Stimulated activated CD8-positive, alpha-beta memory T cell treated with anti-CD3 and anti-CD28 coated beads, Interleukin-12 subunit alpha, Interleukin-12 subunit beta, amount 100 ng/mL, for 4 hours (primary cell): ENCODE measurements at regions not wholly inside any gene's neighbourhood (a gene's known extent, or its start where the extent isn't known, plus 50 kb on each side); places are given as distances from the start of the nearest gene placed in this dataset.
"Not testable (repeated sequence)": the region's sequence is repeated elsewhere in the genome, so short reads cannot be mapped to it uniquely, and the experiment has no call there.

Source experiments
- DNase-seq: peaks from one replicate; pipeline ENCODE4 v3.0.0-alpha.2; 2020; ENCODE audit warnings: low read depth

DNA sequence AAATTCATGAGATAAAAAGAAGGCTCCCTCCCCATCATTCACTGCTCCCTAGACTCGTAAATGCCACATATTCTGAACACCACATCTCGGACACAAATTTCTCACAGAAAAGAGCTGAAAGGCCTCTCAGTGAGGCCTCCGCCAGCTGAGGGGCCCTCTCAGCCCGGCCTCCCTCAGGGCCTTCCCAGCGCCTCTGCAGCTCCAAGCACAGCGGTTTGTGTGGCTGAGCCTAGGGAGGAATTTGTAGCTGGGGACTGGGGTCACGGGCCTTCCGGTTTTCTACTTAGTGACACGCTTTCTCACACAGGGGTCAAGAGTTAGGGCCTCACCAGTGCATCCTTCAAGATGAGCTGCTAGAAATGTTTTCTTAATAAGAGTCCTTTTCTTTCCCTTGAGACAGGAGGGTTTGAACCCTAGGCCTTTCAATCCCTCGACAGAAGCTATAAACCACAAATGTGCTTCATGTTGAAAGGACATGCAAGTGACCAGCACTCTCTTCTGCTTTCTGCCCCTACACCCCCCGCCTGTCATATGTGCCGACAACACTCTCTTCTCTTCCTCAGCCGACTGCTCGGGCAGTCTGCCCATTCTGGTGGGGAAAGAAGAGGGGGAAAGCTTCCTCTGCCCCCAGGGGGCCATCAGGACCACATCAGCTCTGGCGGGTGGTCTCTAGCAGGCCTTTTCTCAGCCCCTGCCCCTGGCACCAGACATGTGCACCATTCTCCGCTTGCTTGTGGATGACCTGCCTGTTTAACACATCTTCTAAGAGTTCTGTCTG lies 104.9 kb downstream of the CHIC2 start:
- no peak for DNase-seq

DNA sequence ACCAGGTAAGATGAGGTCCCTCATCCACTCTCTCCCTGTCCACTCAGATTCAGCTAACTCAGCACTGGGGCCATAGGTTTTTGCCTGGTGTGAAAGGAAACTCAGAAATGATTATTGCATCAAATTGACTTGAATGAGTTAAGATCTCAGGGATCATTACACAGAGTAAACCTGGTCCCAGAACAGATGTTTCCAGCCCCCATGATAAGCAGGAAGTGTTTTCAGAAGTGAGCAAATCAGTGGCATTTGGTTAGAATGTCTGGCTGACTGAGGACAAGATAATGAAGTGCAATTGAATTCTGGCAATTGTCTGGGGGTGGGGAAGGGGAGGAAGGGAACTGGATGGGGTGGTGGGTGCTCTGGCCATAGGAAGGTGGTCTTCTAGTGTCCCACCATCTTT lies 108.0 kb downstream of the CHIC2 start:
- DNase-seq: no peak

DNA sequence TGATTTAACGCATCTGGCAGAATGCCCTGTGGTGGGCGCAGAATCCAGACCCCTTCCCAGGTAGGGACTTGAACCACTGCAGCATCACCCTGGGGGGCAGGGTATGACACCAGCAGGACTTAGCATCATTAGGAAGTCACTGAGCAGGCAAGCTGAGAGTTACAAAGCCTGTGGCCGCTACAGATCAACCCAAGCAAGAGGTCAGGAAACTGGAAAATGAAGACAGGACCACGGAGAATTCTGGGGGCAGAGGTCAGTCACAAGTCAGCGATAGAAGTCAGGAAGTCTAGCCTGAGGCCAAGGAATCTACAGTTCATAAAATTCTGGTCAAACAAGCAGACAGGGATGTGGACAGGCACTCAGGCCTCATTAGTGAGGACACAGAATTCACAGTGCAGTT lies 108.4 kb downstream of the CHIC2 start:
- DNase-seq: no peak

DNA sequence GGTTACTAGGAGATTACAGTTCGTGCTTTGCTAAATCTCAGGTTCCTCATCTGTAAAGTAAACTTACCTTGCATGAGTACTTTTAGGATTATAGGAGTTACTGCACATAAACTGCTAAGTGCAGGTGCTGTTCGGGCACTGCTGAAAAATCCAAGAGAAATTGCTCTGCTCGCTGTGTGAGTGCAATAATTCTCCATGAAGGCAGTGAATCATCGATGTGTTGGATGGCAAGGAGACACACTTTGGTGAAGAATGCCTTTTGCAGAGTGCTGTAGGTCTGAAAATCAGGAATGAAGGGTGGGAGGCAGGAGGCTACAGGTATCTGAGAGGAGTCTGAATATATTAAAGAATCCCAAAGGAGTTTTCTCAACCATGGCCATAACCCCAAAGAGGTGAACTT lies 113.0 kb downstream of the CHIC2 start:
- no peak for DNase-seq

DNA sequence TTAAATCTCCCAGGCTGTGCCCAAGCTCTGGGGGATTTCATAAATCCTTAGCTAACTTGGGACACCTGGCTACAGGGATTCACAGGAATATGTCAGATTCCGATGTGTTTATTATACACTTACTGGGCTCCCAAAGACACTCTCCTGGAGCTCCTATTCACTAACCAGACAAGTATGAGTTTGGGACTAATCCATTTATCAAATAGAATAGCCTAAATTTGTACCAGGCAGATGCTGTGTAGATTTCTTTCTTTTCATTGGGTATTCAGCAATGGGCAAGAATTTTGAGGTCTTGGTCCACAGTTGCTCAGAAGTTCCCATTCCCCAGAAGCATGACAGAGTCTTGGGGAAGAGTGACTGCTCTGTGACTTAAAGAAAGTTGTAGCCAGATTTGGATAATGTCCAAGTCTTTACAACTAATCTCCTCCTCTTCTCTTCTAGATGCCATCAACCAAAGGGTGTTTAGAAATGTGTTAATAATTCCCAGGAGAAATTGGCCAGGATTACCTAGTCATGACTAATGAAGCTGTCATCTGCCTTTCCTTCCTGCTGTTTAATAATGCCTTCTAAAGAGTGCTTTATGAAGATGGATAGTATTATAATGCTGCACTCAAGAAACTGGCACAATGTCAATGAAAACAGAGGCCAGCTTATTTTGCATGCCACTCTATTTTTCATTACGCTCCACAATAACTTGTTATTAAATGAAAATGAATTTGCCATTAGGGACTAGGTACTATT lies 120.9 kb downstream of the CHIC2 start:
- no peak for DNase-seq

DNA sequence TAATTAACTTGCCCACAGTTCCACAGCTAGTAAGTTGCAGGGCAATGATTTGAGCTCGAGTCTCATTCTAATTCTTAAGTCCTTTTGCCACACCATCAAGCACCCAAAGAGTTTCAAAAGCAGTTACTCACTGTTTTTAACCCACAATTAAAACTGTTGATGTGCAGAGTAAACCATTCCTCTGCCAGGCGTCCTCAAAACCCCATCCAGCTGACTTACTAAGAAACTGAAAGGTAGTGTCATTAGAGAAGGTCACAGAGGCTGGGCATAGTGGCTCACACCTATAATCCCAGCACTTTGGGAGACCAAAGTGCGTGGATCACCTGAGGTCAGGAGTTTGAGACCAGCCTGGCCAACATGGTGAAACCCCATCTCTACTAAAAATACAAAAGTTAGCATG lies 121.7 kb downstream of the CHIC2 start:
- DNase-seq: no peak

DNA sequence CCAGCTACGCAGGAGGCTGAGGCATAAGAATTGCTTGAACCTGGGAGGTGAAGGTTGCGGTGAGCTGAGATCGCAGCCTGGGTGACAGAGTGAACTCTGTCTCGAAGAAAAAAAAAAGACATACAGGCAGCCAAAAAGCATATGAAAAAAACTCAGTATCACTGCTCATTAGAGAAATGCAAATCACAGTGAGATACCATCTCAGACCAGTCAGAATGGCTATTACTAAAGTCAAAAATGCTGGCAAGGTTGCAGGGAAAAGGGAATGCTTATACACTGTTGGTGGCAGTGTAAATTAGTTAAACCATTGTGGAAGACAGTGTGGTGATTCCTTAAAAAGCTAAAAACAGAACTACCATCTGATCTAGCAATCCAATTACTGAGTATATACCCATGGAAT lies 123.1 kb downstream of the CHIC2 start:
- DNase-seq: no peak

DNA sequence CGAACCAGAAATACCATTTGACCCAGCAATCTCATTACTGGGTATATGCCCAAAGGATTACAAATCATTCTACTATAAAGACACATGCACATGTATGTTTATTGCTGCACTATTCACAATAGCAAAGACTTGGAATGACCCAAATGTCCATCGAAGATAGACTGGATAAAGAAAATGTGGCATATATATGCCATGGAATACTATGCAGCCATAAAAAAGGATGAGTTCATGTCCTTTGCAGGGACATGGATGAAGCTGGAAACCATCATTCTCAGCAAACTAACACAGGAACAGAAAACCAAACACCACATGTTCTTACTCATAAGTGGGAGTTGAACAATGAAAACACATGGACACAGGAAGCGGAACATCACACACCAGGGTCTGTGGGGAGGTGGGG lies 124.5 kb downstream of the CHIC2 start:
- DNase-seq: not testable (repeated sequence)

DNA sequence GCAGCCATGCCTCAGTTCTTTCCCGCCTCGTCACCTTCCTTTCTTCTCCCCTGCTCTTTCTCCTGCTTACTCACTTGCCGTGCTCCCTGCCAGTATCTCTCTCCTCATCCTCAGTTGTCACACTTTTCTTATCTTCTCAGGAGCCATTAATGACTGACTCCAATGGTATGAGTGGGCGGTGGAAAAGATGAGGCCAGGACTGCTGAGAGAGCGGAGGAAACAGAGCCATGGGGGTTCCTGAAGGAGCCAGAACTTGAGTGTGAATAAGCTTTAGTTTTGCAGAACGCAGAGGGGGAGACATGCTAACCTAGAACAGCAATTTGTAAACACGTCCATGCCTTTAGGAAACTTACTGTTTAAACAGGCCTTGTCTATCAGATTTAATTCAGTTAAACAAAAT lies 126.5 kb downstream of the CHIC2 start:
- DNase-seq: no peak

DNA sequence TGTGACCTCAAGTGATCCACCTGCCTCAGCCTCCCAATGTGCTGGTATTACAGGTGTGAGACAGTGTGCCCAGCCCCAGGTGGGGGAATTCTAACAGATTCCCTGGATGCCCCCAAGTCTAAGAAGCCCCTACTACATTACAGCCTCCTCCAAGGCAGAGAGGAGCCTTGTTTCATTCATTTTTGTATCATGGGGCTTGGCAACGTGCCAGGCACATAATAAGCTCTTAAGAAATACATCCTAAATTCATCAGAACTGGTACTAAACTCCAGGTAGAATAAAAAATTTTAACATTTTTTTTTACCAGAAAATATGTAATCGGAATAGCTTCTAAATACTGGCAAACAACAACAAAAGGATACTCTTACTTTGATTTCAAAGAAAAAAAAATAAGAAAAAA lies 127.1 kb downstream of the CHIC2 start:
- DNase-seq: no peak

DNA sequence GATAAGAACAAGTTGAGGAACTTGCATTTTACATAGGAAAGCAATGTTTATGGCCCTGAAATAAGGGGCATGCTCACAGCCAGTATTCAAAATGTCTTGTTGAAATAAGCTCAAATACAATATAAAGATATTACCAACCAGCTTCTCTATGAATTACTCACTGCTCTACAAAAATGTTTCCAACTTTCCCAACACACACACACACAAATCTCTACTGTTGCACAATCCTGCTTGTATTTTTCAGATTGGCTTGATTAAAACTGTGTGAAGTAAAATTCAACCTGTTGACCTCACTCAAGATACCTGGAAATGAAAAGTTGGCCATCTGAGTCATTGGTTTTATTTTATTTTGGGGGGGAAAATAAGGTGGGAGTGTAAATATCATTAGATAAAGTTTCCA lies 128.6 kb downstream of the CHIC2 start:
- no peak for DNase-seq

DNA sequence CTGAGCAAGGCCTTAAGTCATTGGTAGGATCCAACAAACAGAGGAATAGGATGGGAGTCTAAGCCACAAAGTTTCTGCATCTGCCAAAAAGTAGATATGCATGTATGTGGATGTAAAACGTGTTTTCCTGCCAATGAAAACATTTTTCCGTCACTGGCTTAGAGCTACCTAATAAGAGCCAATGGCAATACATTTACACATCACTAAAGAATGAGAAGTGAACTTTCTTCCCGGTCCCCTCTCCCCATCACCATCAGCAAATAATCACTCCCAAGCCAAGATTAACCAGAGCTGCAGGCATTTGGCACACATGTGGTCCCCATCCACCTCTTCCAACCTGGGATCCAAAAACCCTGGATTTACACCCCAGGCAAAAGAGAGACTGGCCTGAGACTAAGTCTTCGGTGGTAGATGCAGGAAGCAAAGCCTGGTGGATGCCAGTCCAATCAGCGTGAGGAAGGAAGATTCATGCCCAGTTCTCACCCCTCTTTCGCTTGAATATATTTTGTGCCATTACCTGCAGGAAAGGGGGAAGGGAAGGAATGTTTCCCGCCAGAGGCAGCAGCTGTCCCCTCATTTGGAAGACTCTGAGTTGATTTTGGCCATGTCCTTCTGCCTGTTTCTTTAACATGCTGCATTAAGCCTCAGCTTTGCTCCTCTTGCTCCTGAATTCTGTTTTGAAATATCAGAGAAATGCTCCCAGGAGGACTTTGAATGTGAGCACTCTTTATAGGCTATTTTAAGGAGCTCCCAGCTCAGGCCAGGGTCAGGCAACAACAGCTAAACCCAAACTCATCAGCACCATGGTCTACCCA lies 131.4 kb downstream of the CHIC2 start:
- DNase-seq: no peak

DNA sequence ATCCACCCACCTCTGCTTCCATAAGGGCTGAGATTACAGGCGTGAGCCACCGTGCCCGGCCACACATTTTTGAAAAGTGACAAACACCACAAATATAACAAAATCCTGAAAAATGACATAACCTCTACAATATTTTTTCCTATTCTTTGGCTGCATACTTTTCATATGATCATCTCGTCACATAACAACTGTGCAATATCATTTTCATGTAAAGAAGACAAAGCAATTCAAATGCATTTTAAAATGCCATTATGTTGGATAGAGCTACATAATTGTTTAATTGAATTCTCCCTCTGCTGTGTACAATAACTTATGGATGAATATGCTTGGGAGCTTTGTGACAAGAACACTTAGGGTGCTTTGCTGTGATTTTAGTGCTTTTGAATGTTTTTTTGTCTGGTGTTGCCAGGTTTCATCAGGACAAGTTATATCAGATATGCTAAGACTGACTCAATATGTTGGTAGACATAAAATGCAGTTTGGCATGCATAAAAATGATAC lies 132.9 kb downstream of the CHIC2 start:
- no peak for DNase-seq

DNA sequence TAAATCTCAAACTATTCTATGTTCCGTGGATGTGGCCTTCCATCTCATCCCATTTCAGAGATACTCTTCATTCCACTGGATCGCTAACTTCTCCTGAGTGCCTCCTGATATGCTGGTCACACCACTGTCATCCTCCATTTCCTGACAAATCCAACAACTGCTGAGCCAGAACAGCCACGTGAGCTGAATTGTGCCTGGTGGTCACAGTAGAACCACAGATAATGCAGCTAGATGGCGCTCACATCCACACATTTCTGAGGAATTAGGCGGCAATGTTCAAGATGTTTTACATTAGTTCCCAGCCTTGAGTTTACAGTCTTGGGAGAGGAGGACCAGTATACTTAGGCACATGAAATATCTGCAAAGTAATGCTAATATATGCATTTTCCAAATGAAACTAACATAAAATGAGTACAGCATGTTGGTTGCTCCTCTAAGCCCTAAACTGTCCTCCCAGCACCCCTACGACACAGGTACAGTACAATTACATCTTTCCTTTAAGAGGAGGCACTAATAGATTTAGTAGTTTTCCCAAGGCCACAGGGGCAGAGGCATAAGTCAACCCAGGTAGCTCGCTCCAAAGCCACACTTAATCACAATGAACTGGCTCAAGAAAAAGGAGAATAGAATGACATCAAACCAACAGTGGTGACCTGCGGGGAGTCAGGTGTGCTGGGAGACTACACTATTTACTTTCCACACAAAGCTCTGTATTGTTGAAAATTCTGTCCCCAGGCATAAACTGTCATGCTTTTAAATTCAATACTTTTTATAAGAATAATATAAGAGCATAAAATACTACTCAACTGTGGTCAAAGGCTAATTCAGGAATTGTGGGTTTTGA lies 134.2 kb downstream of the CHIC2 start:
- peak; percentile 7 for DNase-seq

DNA sequence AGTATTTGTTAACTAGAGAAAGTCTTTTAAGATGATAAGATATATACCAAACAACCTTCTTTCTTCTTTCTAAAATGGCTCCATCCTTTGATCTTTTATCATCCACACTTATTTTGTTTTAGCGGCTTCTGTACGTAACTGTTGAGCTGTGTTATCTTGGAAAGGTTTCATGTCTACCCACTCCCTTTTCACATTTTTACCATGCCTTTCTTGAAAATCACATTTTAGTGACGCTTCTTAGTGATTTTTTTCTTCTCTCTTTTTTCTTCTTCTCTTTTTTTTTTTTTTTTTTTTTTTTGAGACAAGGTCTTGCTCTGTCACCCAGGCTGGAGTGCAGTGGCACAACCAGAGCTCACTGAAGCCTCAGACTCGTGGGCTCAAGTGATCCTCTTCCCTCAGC lies 135.1 kb downstream of the CHIC2 start:
- DNase-seq: no peak

DNA sequence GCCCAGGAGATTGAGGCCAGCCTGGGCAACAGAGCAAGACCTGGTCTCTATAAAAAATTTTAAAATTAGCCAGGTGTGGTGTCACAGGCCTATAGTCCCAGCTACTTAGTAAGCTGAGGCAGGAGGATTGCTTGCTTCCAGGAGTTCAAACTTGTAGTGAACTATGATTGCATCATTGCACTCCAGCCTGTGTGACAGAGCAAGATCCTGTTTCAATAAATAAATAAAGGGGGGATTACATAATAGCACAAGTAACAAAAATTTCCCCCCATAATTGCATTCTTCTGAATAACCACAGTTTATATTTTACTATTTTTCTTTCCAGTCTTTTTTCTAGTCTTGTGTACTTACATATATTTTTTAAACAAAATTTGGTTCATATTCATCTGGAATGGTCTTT lies 135.6 kb downstream of the CHIC2 start:
- no peak for DNase-seq

DNA sequence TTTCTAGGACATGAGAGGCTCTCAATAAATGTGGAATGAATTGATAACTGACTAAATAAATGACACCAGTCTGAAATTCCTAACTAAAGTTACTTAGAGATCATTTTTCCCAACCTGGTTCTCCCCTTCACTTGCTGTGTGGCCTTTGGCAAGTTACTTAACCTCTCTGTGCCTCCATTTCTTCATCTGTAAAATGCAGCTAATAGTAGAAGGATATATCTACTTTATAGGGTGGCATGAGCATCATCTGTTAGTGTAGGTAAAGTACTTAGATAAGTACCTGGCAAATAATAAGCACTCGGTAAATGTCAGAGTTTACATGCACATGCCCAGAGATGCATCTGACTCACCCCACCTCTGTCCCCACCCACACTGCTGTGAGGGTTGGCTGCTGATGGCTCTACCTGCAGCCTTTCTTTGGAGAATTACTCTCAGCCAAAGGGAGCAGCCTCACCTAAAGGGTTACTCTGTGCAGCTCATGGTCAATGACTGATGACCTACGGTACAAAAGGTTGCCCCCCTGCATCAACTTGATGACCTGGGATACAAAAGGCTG lies 139.3 kb downstream of the CHIC2 start:
- no peak for DNase-seq

DNA sequence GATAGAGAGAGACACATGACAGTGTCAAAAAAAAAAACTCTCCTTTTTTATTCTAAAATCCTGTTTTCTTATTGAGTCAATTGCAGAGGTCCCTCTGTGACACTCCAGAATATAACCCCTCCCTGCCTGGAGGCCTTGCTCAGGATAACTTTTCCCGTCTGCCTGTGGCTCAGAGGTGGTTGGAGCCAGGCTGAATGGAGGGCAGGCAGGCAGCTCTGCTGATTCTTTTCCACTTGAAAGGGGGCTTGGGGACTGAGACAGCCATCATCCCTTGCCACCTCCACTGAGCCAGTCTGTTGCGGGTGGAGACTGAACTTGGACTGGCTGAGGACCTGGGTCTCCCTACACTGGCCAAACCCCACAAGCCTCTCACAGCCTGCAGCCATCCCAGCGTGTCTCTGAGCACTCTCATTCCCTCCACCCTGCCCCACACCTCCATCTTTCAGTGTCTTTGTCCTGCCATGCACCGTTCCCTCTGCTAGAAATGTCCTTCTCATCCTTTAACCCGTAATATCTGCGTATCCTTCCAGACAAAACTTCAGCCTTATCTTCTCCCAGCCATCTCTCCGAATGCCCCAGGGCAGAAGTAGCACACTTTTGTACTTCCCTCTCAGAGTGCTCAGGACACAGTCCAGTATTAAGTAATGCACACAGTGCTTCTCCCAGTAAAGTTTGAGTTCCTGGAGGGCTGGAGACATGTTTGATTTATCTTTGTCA lies 139.9 kb downstream of the CHIC2 start:
- DNase-seq: no peak

DNA sequence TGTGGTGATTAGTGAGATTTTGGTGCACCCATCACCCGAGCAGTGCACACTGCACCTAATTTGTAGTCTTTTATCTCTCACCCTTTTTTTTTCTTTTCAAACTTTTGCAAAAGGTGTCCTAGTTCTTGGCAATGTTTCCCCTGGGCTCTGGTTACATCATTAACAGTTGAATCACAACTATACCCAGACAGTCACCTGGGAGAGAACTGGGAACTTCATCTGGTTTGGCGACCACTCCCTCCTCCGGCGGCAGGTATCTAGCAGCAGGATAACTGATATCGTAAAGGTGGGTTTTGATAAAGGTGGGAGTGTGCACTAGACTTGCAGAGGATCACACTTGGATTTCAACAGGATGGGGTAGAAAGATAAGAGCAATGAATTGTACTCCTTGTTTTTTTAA lies 140.5 kb downstream of the CHIC2 start:
- no peak for DNase-seq

DNA sequence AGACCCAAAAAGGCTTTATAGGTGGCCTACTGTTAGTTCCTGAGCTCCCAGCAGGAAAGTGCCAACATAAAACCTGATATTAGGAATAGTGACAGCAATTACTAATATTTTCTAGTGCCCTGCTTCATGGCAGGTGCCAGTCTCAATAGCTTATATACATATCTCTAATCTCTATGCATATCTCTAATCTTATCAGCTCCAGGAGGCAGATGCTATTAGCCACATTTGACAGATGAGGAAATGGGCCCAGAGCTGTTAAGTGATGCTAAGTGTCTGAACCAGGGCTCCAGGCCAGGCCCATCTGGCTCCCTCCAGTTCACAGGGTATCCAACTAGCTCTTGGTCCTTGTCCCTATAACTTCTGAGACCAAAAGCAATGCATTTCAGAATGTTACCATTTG lies 142.5 kb downstream of the CHIC2 start:
- no peak for DNase-seq

DNA sequence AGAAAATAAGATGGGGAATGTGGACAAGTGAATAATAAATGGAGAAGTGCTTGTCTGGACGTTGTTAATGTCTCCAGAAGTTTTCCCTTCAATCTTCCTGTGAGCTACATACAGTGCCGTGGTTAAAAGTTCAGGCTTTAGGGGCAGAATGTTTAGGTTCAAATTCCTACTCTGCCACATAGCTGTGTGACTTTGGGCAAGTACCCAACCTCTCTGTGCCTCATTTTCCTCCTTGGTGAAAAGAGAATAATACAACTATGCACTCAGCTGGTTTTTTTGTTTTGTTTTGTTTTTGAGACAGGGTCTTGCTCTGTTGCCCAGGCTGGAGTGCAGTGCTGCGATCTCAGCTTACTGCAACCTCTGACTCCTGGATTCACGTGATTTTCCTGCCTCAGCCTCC lies 143.5 kb downstream of the CHIC2 start:
- DNase-seq: no peak
